Endothelial cell of umbilical vein (primary cell): ENCODE measurements at regions not wholly inside any gene's neighbourhood (a gene's known extent, or its start where the extent isn't known, plus 50 kb on each side); places are given as distances from the start of the nearest gene placed in this dataset.

ENCODE experiments used
- EZH2 ChIP-seq: IDR thresholded peaks from 2 replicates; pipeline ENCODE4 v1.6.1; 2012; ENCODE audit warnings: borderline replicate concordance, low read depth, mild to moderate bottlenecking, moderate library complexity, low read length, inconsistent platforms; ENCODE audit not compliant: severe bottlenecking
- POLR2A ChIP-seq: IDR thresholded peaks from 2 replicates; pipeline ENCODE4 v1.6.1; 2012; ENCODE audit warnings: low read depth, mild to moderate bottlenecking, control low read depth, low read length
- POLR2AphosphoS5 ChIP-seq: IDR thresholded peaks from 2 replicates; pipeline ENCODE4 v1.6.1; 2012; ENCODE audit warnings: low read depth, mild to moderate bottlenecking, control low read depth, low read length, moderate library complexity; ENCODE audit not compliant: insufficient read depth
- TF ChIP-seq, protein P1 (sequence below), 2 donors: IDR thresholded peaks; 1 replicate in 1 of 2; 2 replicates in 1 of 2; pipeline ENCODE4 v1.5.1; 2011; ENCODE audit warnings: low read length in 2 of 2, mild to moderate bottlenecking in 2 of 2, moderate library complexity in 2 of 2, control low read depth in 1 of 2, inconsistent platforms in 1 of 2, low read depth in 1 of 2; ENCODE audit not compliant: insufficient read depth in 1 of 2; ENCODE audit errors: extremely low read depth in 1 of 2

DNA sequence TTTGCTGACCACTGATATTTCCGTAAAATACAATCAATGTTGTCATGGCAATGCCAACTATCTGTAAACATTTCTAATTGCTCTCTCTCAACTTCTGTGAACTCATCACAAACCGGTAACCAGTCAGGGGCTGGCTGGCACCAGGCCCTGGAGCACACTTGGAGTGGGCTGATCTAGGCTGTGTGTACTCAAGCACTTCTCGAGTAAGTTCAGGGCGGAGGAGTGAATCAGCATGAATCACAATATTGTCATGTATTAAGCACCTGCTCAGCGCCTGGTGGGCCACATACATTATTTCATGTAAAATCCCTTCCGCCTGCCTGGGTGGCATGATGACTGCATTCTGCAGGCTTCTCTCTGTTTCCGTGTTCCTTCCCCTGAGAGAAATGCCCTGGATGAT lies 212.4 kb downstream of the FOXD2 start:
- TF ChIP-seq, protein P1, sequence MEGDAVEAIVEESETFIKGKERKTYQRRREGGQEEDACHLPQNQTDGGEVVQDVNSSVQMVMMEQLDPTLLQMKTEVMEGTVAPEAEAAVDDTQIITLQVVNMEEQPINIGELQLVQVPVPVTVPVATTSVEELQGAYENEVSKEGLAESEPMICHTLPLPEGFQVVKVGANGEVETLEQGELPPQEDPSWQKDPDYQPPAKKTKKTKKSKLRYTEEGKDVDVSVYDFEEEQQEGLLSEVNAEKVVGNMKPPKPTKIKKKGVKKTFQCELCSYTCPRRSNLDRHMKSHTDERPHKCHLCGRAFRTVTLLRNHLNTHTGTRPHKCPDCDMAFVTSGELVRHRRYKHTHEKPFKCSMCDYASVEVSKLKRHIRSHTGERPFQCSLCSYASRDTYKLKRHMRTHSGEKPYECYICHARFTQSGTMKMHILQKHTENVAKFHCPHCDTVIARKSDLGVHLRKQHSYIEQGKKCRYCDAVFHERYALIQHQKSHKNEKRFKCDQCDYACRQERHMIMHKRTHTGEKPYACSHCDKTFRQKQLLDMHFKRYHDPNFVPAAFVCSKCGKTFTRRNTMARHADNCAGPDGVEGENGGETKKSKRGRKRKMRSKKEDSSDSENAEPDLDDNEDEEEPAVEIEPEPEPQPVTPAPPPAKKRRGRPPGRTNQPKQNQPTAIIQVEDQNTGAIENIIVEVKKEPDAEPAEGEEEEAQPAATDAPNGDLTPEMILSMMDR (IDR thresholded peaks at IDR 0.05; ENCODE audit: extremely low read depth in 1 of 2, insufficient read depth in 1 of 2, low read depth in 1 of 2, low read length in 2 of 2), result no peak
- TF ChIP-seq POLR2AphosphoS5, result peak; percentile 76
- no peak for TF ChIP-seq EZH2
- no peak for TF ChIP-seq POLR2A
